SK-N-DZ (cell line): ENCODE measurements at regions not wholly inside any gene's neighbourhood (a gene's known extent, or its start where the extent isn't known, plus 50 kb on each side); places are given as distances from the start of the nearest gene placed in this dataset.
"Not testable (repeated sequence)": the region's sequence is repeated elsewhere in the genome, so short reads cannot be mapped to it uniquely, and the experiment has no call there.

Source experiments
- DNase-seq: peaks from one replicate; pipeline ENCODE4 v3.0.0-alpha.2; 2015; ENCODE audit warnings: low spot score

DNA sequence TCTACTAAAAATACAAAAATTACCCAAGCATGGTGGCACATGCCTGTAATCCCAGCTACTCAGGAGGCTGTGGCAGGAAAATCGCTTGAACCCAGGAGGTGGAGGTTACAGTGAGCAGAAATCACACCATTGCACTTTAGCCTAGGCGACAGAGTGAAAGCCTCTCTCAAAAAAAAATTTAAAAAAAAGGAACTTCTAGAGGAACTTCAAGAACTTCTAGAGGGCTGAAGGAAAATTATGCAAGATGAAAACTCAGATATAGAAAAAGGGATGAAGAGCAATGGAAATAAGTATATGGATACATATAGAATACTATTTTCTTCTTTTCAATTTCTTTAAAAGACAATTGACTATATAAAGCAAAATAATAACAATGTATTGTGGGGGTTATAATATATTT is 51.2 kb upstream of the PRR5 start:
- DNase-seq, result no peak

GRCh38 chr22:44648821-44649565 is 53.0 kb upstream of the PRR5 start:
- no peak for DNase-seq

DNA sequence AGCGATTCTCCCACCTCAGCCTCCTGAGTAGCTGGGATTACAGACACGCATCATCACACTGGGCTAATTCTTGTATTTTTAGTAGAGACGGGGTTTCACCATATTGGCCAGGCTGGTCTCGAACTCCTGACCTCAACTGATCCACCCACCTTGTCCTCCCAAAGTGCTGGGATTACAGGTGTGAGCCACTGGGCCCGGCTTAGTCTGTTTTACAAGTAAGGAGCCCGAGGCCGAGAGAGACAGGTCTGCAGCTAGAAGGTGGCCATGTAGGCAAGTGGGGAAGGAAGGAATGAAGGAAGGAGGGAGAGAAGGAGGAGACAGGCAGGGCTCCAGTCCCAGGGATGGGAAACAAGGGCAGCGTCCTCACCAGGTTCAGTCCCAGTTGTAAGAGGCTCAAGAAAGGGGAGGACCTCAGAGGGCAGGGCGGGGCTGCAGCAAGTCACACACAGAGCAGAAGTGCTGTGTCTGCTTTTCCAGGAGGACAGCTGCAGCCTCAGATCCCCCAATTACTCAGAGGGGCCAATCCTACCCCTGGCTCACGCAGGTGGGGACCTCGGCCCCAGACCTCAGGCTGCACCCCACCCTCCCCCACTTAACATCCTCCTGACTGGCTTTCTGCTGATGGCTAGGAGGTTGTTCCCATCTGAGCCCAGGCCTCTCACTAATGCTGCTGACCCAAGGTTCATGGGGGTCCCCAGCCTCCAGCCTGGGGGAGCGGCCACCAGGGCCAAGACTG is 53.8 kb upstream of the PRR5 start:
- no peak for DNase-seq

DNA sequence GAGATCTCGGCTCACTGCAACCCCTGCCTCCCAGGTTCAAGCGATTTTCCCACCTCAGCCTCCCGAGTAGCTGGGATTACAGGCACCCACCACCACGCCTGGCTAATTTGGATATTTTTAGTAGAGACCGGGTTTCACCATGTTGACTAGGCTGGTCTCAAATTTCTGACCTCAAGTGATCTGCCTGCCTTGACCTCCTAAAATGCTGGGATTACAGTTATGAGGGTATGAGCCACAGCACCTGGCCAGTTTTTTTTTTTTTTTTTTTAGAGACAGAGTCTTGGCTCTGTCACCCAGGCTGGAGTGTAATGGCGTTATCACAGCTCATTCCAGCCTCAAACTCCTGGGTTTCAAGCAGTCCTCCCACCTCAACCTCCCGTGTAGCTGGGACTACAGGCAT is 54.9 kb upstream of the PRR5 start:
- no peak for DNase-seq

DNA sequence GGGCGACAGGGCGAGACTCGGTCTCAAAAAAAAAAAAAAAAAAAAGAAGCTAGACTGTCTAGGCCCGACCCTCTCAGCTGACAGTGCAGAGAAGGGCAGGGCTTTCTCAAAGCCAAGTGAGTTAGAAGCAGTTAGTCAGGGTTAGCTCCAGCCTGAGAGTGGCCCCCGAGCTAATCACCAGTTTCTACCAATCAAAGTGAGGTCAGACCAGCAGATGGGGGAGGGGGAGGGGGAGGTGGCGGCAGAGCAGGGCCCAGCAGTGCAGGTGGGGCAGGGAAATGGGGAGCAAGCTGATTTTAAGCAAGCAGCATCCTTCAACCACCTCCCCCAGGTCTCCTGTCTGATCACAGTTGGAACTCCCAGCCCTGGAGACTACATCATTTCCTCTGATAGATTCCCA is 55.3 kb upstream of the PRR5 start:
- no peak for DNase-seq

DNA sequence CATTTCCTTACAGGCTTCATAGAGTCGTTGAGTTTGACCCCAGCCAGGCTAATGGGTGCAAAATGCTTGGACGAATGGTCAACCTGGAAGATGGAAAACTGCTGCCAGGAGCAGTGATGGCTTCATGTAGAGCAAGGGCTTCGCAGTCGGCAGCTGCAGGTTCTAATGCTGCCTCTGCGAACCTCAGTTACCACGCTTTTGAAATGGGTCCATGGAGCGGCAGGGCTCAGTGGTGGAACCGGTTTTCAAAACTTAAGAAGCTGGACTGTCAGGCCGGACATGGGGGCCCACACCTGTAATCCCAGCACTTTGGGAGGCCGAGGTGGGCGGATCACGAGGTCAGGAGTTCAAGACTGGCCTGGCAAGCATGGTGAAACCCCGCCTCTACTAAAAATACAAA is 55.9 kb upstream of the PRR5 start:
- no peak for DNase-seq

DNA sequence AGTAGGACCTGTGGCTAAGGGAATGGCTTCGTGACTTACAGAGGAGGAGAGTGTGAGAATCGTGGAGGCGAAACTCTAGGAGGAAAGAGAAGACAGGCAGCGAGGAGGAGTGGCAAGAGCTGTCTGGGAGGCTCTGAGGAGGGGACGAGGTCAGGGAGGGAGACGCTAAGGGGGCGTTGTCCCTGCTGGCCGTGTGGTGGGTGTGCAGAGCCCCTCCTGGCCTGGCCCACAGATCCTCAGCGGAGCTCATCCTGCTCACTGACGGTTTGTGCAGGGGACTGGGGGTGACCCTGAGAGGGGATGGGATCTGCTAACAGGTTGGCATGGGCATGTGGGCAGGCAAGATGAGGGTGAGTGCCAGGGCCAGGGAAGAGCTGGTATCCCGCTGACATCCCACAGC is 56.5 kb upstream of the PRR5 start:
- DNase-seq, result no peak

DNA sequence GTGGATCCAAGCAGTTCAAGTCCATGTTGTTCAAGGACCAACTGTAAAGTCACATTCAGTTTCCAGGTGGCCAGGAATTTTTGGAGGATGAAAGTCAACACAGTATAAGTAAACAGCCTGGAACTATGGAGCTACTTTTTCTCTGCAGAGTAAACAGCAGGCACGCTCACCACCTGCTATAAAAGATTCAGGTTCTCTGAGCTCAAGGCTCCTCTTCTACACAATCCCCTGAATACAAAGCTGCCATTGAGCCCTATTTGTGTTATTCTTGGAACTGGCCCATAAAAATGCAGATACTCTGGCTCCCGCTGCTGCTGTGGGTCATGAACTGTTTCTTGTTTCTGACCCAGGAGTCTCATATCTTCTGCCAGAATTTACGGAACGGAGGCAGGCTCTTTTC is 56.9 kb upstream of the PRR5 start:
- no peak for DNase-seq

DNA sequence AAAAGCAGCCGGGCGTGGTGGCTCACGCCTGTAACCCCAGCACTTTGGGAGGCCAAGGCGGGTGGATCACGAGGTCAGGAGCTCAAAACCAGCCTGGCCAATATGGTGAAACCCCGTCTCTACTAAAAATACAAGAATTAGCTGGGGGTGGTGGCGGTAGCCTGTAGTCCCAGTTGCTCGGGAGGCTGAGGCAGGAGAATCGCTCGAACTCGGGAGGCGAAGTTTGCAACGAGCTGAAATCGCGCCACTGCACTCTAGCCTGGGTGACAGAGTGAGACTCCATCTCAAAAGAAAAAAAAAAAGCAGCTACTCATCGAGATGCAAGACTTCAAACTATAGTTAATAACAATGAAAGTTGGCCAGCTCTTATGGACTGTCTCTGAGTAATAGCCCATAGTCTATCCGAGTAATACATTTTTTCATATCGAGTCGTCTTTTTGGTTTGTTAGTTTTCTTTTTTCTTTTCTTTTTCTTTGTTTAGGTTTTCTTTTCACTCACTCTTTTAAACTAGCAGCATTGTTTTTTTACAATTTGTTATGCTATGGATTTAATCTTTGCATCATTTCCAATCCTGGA is 58.4 kb upstream of the PRR5 start:
- not testable (repeated sequence) for DNase-seq

GRCh38 chr22:44642096-44642644 is 59.8 kb upstream of the PRR5 start:
- DNase-seq, result no peak

DNA sequence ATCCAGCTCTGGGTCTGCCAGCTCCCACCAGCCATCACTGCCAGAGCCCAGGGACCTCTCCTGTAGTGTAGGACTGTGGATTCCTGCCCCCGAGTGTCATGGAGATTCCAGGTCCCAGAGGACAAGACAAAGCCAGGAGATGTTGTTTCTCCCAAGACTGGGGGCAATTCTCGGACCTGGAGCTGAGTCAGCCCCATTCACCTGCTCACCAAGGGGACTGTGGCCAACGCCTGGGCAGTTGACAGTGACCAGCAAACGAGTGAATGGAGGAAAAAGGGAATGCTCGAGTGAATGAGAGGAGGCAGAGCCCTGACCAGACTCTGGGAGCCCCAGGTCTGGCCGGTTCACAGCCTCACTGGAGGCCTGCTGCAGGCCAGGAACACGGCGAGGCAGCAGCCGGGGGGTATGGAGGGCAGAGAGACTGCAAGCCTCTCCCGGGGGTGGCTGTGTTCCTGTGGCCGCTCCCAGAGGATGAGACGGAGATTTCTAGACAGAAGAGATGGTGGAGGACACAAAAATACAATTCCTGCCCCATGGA is 61.3 kb upstream of the PRR5 start:
- DNase-seq, result no peak

DNA sequence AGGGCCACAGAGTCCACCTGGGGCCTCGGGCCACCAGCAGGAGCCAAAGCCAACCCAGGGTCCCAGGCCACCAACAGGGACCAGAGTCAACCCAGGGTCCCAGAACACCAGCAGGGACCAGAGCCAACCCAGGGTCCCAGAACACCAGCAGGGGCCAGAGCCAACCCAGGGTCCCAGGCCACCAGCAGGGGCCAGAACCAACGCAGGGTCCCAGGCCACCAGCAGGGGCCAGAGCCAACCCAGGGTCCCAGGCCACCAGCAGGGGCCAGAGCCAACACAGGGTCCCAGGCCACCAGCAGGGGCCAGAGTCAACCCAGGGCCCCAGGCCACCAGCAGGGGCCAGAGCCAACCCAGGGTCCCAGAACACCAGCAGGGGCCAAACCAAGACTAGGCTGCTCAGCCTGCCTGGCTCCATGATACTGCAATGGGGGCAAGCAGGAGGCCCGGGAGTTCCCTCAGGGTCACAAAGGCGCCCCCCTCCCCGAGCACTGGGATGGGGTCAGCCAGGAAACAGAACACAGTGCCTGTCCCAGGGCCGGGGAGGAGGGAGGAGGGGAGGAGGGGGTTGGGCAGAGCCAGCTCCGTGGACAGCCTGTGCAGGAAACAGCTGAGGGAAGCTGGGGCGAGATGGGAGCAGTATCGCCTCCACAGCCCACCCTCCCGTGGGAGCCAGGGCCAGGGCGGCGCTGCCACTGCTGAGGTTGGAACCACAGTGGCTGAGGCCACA is 62.0 kb upstream of the PRR5 start:
- DNase-seq, result no peak

- DNase-seq, result no peak
Measured at GRCh38 chr22:44638971-44639760, 62.8 kb upstream of the PRR5 start.

DNA sequence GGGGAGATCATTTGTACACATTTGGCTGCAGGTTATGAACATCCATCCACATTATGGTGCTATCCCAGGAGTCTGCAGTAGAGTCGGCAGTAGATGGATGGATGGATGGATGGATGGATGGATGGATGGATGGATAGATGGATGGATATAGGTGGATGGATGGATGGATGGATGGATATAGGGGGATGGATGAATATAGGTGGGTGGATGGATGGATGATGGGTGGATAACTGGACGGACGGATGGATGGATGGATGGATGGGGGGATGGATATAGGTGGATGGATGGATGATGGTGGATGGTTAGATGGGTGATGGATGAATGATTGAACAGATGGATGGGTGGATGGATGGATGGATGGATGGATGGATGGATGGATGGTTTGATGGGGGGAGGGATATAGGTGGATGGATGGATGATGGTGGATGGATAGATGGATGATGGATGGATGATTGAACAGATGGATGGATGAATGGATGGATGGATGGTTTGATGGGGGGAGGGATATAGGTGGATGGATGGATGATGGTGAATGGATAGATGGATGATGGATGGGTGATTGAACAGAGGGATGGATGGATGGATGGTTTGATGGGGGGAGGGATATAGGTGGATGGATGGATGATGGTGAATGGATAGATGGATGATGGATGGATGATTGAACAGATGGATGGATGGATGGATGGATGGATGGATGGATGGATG is 65.3 kb upstream of the PRR5 start:
- DNase-seq, result not testable (repeated sequence)

GRCh38 chr22:44635567-44635966 is 66.4 kb upstream of the PRR5 start:
- DNase-seq, result not testable (repeated sequence)

GRCh38 chr22:44634426-44635321 is 67.3 kb upstream of the PRR5 start:
- DNase-seq, result no peak

- DNase-seq, result no peak
Measured at GRCh38 chr22:44633647-44634046, 68.4 kb upstream of the PRR5 start.

DNA sequence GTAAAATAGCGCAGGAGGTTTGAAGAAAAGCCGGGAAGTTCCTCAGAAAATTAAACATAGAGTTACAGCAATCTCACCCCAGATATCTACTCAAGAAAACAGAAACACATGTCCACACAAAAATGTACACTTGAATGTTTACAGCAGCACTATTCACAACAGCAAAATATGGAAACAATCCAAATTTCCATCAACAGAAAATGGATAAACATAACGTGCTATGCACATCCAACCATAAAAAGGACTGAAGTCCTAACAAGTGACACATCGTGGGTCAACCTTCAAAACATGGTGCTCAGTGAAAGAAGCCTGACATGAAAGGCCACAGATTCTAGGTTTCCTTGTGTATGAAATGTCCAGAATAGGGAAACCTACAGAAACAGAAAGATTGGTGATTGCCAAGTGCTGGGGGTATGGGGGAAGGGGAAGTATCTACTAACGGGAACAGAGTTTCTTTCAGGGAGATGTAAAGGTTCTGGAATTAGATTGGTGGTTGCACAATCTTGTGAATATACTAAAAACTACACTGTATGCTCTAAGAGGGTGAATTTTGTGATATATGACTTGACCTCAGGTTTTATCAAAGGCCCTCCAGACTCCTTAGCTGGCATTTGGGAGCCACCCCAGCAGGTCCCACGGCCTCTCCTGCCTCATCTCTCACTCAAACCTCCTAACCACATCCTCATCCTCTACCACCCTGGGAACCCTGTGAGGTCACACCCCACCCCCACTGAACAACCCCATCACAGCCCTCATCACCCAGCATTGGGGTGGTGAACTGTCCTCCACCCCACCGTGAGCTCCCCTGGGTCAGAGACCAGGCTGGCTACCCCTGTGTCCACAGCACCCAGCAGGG is 69.2 kb upstream of the PRR5 start:
- DNase-seq, result no peak
